ENCODE measurements at regions not wholly inside any gene's neighbourhood (a gene's known extent, or its start where the extent isn't known, plus 50 kb on each side); places are given as distances from the start of the nearest gene placed in this dataset.

DNA sequence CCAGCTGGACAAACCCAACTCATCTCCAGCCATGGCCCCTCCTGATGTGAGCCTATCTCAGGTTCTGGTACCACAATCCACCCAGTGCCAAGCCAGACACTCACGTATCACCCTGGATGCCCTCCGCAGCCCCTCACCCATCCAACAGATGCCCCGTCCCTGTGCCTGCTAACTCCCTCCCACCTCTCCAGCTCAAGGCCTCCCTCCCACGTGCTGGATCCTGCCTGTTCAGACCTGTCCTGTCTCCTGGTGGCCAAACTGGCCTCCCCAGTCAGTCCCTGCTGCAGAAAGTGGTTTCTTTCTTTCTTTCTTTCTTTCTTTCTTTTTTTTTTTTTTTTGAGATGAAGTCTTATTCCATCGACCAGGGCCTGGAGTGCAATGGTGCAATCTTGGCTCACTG, 86.2 kb downstream of the RRM2 start:
- DNase-seq, result no peak
- Histone ChIP-seq H3K36me3 (ENCODE audit: insufficient read depth, low read length) (no peaks in the 10 kb centered on the region), H3K27me3 (ENCODE audit: insufficient read depth, low read length, poor library complexity, severe bottlenecking) (no peaks in the 10 kb centered on the region), H3K4me3 (ENCODE audit: low read length) (no peak overlapping the region), H3K4me1 (ENCODE audit: insufficient read depth, low read length) (no peaks in the 10 kb centered on the region), H3K27ac (ENCODE audit: low read depth, low read length) (no peak overlapping the region), H3K9me3 (ENCODE audit: low read length) (no peaks in the 10 kb centered on the region)
- no peaks in the 10 kb centered on the region for H3K9me3 Mint-ChIP-seq
- H3K27ac Mint-ChIP-seq, result no peak overlapping the region
- ChIA-PET CTCF (no interaction called here), POLR2A (interaction anchor here (0.7 kb wide), 1 partner anchor 13 kb away, joined by 5 read pairs; no protein-coding TSS in a partner anchor)
- H3K4me1 Mint-ChIP-seq, result no peaks in the 10 kb centered on the region
- H3K4me3 Mint-ChIP-seq, result no peak overlapping the region
- no peaks in the 10 kb centered on the region for H3K36me3 Mint-ChIP-seq
- H3K27me3 Mint-ChIP-seq, result no peaks in the 10 kb centered on the region

DNA sequence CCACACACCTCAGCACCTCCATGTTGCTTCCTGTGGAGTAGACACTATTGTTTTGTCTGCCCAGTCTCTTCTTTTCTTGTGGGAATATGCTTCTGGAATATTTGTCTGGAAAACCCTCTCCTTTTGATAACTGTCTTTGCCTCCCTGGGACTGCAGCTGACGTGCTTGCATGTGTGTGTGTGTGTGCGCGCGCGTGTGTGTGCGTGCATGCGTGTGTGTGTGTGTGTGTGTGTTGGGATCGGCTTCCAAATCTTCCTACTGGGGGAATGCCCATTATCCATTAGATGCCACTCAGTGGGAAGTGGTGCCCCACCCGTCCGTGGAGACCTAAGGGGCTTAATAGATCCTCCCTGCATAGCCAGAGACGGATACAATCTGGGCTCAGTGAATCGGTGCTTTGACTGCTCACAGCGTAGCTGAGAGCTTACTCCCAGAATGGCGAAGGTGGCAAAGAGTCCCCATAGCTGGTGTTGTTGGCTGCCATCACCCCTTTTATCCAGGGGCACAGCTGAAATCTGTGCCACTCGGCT, 86.9 kb downstream of the RRM2 start:
- H3K4me3 ChIP-seq (ENCODE audit: low read length), result no peak overlapping the region
- Mint-ChIP-seq H3K9me3 (no peaks in the 10 kb centered on the region), H3K36me3 (no peaks in the 10 kb centered on the region), H3K27me3 (no peaks in the 10 kb centered on the region), H3K4me1 (no peaks in the 10 kb centered on the region), H3K4me3 (peak overlapping the region in 1 of 7 donors; percentile 70), H3K27ac (no peak overlapping the region)
- POLR2A ChIA-PET, result no interaction called here
- no peaks in the 10 kb centered on the region for H3K9me3 ChIP-seq (ENCODE audit: low read length)
- no peaks in the 10 kb centered on the region for H3K36me3 ChIP-seq (ENCODE audit: insufficient read depth, low read length)
- DNase-seq, result no peak
- H3K27me3 ChIP-seq (ENCODE audit: insufficient read depth, low read length, poor library complexity, severe bottlenecking), result no peaks in the 10 kb centered on the region
- no peak overlapping the region for H3K27ac ChIP-seq (ENCODE audit: low read depth, low read length)
- CTCF ChIA-PET, result no interaction called here
- no peaks in the 10 kb centered on the region for H3K4me1 ChIP-seq (ENCODE audit: insufficient read depth, low read length)

DNA sequence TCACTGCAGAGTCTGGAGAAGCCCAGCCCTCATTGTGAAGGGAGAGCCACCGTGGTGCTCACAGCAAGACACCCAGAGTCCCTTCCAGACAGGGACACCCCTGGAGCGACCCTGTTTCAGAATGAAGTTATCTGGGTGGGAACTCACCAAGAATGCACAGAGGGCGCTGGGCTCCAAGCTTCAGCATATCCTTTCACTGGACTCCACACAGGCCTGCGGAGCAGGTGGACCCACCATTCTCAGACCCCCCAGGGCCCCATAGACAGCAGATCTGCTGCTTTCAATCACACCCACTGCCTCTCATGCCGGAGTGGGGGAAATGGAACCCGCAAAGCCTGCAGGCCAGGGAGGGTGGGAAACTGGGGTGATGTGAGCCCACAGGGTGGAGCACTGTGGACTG, 87.8 kb downstream of the RRM2 start:
- Histone ChIP-seq H3K27me3 (ENCODE audit: insufficient read depth, low read length, poor library complexity, severe bottlenecking) (no peaks in the 10 kb centered on the region), H3K9me3 (ENCODE audit: low read length) (no peaks in the 10 kb centered on the region), H3K27ac (ENCODE audit: low read depth, low read length) (no peak overlapping the region), H3K36me3 (ENCODE audit: insufficient read depth, low read length) (no peaks in the 10 kb centered on the region), H3K4me3 (ENCODE audit: low read length) (no peak overlapping the region), H3K4me1 (ENCODE audit: insufficient read depth, low read length) (no peaks in the 10 kb centered on the region)
- CTCF ChIA-PET, result no interaction called here
- no peak overlapping the region for H3K4me3 Mint-ChIP-seq
- H3K27ac Mint-ChIP-seq, result no peak overlapping the region
- POLR2A ChIA-PET, result no interaction called here
- H3K9me3 Mint-ChIP-seq, result no peaks in the 10 kb centered on the region
- no peaks in the 10 kb centered on the region for H3K27me3 Mint-ChIP-seq
- DNase-seq, result no peak
- no peaks in the 10 kb centered on the region for H3K4me1 Mint-ChIP-seq
- H3K36me3 Mint-ChIP-seq, result no peaks in the 10 kb centered on the region

DNA sequence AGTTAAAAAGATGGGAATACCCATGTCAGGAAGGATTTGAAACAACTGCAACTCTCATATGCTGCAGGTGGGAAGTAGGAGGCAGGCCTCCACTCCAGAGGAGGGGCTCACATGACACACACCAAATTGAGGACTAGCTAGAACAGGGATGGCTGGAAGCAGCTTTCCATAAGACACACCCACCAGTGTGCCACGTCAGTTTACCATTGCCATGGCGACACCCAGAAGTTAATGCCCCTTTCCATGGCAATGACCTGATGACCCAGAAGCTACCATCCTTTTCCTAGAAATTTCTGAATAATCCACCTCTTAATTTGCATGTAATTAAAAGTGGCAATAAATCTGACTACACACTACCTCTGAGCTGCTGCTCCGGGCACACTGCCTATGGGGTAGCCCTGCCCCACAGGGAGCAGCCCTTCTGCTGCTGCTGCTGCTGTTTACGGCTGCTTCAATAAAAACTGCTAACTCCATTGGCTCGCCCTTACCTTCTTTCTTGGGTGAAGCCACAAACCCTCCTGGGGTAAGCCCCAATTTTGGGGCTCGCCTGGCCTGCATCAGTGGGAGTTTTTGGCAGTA, 89.4 kb downstream of the RRM2 start:
- no peak overlapping the region for H3K4me3 Mint-ChIP-seq
- H3K9me3 Mint-ChIP-seq, result no peaks in the 10 kb centered on the region
- CTCF ChIA-PET, result no interaction called here
- H3K36me3 ChIP-seq (ENCODE audit: insufficient read depth, low read length), result no peaks in the 10 kb centered on the region
- no peaks in the 10 kb centered on the region for H3K27me3 ChIP-seq (ENCODE audit: insufficient read depth, low read length, poor library complexity, severe bottlenecking)
- no peaks in the 10 kb centered on the region for H3K36me3 Mint-ChIP-seq
- H3K27ac ChIP-seq (ENCODE audit: low read depth, low read length), result no peak overlapping the region
- no peaks in the 10 kb centered on the region for H3K4me1 Mint-ChIP-seq
- DNase-seq, result no peak
- H3K27me3 Mint-ChIP-seq, result no peaks in the 10 kb centered on the region
- H3K4me3 ChIP-seq (ENCODE audit: low read length), result no peak overlapping the region
- no peaks in the 10 kb centered on the region for H3K4me1 ChIP-seq (ENCODE audit: insufficient read depth, low read length)
- POLR2A ChIA-PET, result no interaction called here
- no peaks in the 10 kb centered on the region for H3K9me3 ChIP-seq (ENCODE audit: low read length)
- H3K27ac Mint-ChIP-seq, result no peak overlapping the region

DNA sequence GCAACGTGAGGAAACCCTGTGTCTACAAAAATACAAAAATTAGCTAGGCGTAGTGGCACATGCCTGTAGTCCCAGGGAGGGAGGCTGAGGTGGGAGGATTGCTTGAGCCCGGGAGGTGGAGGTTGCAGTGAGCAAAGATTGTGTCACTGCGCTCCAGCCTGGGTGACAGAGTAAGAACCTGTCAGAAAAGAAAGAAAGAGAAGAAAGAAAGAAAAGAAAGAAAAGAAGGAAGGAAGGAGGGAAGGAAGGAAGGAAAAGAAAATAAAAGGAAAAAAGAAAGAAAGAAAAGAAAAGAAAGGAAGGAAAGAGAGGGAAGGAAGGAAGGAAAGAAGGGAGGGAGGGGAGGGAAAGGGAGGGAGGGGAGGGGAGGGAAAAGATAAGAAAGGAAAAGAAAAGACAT, 89.9 kb upstream of the HPCAL1 start:
- H3K27me3 ChIP-seq (ENCODE audit: insufficient read depth, low read length, poor library complexity, severe bottlenecking), result no peaks in the 10 kb centered on the region
- H3K4me1 ChIP-seq (ENCODE audit: insufficient read depth, low read length), result no peaks in the 10 kb centered on the region
- Mint-ChIP-seq H3K27me3 (no peaks in the 10 kb centered on the region), H3K4me3 (no peak overlapping the region), H3K4me1 (no peaks in the 10 kb centered on the region), H3K27ac (peak overlapping the region in 1 of 8 donors; percentile 17), H3K9me3 (no peaks in the 10 kb centered on the region), H3K36me3 (no peaks in the 10 kb centered on the region)
- no peaks in the 10 kb centered on the region for H3K9me3 ChIP-seq (ENCODE audit: low read length)
- no peak for DNase-seq
- CTCF ChIA-PET, result no interaction called here
- no peak overlapping the region for H3K27ac ChIP-seq (ENCODE audit: low read depth, low read length)
- POLR2A ChIA-PET, result no interaction called here
- no peaks in the 10 kb centered on the region for H3K36me3 ChIP-seq (ENCODE audit: insufficient read depth, low read length)
- H3K4me3 ChIP-seq (ENCODE audit: low read length), result no peak overlapping the region

DNA sequence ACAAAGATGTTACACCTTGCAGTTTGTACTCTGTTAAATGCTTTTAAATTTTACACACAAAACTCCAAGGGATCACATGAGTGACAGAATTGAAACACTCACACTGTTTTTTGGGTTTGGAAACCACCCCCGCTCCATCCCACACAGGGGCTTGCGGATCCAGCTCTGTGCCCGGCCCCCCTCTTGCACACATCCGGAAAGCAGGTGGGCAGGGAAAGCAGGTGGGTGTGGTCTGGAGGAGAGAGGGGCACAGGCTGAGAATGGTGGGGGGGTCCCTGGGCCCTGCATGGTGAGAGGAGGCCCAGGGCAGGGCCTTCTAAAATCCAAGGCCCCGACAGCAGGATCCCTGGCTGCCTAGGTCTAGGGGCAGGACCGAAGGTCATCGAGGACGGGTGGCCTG, 88.5 kb upstream of the HPCAL1 start:
- Histone ChIP-seq H3K36me3 (ENCODE audit: insufficient read depth, low read length) (no peaks in the 10 kb centered on the region), H3K4me3 (ENCODE audit: low read length) (no peak overlapping the region), H3K4me1 (ENCODE audit: insufficient read depth, low read length) (no peaks in the 10 kb centered on the region), H3K27me3 (ENCODE audit: insufficient read depth, low read length, poor library complexity, severe bottlenecking) (no peaks in the 10 kb centered on the region), H3K9me3 (ENCODE audit: low read length) (no peaks in the 10 kb centered on the region), H3K27ac (ENCODE audit: low read depth, low read length) (no peak overlapping the region)
- ChIA-PET CTCF (no interaction called here), POLR2A (no interaction called here)
- Mint-ChIP-seq H3K27ac (peak overlapping the region in 1 of 8 donors; percentile 85), H3K36me3 (no peaks in the 10 kb centered on the region), H3K4me1 (no peaks in the 10 kb centered on the region), H3K9me3 (no peaks in the 10 kb centered on the region), H3K4me3 (no peak overlapping the region), H3K27me3 (no peaks in the 10 kb centered on the region)
- no peak for DNase-seq

DNA sequence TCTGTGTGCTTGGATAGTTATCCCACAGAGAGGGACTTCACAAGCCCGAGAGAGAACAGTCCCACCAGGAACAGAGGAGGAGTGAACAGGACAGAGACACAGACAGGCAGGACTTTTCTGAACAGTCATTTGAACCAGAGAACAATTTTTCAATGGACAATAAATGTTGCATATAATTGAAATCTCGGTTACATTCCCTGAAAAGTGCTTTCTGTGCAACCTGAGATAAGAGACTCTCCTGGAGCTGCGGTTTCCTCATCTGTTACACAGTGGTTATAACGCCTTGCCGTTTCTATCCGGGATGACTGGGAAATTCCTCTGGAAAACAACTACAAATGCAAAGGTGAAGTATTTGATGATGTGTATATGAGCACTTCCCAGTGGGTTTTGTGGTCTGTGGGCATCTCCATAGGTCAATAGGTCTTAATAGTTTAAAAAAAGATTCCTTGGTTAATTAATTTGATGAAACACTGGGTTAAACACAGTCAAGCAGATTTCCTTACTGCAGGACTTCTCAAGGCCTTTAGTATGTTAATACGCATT, 87.2 kb upstream of the HPCAL1 start:
- Histone ChIP-seq H3K4me3 (ENCODE audit: low read length) (no peak overlapping the region), H3K36me3 (ENCODE audit: insufficient read depth, low read length) (no peaks in the 10 kb centered on the region), H3K27ac (ENCODE audit: low read depth, low read length) (no peak overlapping the region), H3K9me3 (ENCODE audit: low read length) (no peaks in the 10 kb centered on the region), H3K27me3 (ENCODE audit: insufficient read depth, low read length, poor library complexity, severe bottlenecking) (no peaks in the 10 kb centered on the region), H3K4me1 (ENCODE audit: insufficient read depth, low read length) (no peaks in the 10 kb centered on the region)
- DNase-seq, result no peak
- Mint-ChIP-seq H3K27ac (no peak overlapping the region), H3K27me3 (peaks cover 0 to 7% of the 10 kb centered on the region in 2 donors), H3K9me3 (no peaks in the 10 kb centered on the region), H3K36me3 (no peaks in the 10 kb centered on the region), H3K4me1 (no peaks in the 10 kb centered on the region), H3K4me3 (no peak overlapping the region)
- POLR2A ChIA-PET, result no interaction called here
- CTCF ChIA-PET, result no interaction called here

DNA sequence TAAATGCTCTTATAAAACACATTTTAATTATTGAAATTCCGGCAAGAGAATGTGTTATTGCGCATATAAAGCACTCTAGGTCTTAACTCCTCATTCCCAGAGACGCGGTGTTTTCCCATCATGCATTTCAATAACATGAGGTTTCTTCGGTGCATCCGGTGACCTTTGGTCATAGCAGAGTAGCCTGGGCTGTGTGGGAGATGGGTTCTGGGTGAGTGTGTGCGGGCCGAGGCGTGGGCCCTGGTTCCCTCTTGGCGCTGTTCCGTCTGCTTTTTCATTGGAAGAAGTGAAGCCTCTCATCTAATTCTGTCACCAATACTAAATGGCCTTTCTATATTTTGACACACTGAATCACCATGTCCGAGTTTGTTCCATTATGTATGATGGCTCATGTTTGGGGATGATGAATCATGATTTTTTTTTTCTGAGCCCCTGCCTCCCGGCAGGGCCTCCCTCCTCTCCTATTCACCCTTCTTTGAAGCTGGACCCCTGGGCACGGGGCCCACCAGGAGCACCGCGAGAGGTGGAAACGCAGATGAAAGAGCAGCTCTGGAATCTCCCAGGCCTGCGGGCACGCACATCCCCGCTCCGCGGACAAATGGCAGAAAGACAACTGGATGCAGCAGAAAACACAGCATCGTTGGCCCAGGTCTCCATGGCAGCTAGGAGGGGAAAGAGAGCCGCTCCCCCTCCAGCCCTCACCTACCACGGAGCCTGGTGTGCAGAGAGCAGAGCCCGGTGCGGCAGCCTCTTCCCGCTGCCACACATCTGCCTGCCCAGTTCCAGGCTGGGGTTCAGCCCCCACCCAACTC, 85.8 kb upstream of the HPCAL1 start:
- H3K4me3 ChIP-seq (ENCODE audit: low read length), result no peak overlapping the region
- H3K27me3 ChIP-seq (ENCODE audit: insufficient read depth, low read length, poor library complexity, severe bottlenecking), result no peaks in the 10 kb centered on the region
- no peaks in the 10 kb centered on the region for H3K9me3 Mint-ChIP-seq
- H3K4me3 Mint-ChIP-seq, result no peak overlapping the region
- no peaks in the 10 kb centered on the region for H3K9me3 ChIP-seq (ENCODE audit: low read length)
- ChIA-PET POLR2A (no interaction called here), CTCF (no interaction called here)
- no peak for DNase-seq
- H3K27me3 Mint-ChIP-seq, result peaks cover 0 to 11% of the 10 kb centered on the region in 2 donors
- H3K4me1 ChIP-seq (ENCODE audit: insufficient read depth, low read length), result no peaks in the 10 kb centered on the region
- H3K36me3 Mint-ChIP-seq, result no peaks in the 10 kb centered on the region
- H3K27ac Mint-ChIP-seq, result no peak overlapping the region
- no peak overlapping the region for H3K27ac ChIP-seq (ENCODE audit: low read depth, low read length)
- no peaks in the 10 kb centered on the region for H3K4me1 Mint-ChIP-seq
- H3K36me3 ChIP-seq (ENCODE audit: insufficient read depth, low read length), result no peaks in the 10 kb centered on the region

Measured in CD8-positive, alpha-beta memory T cell (primary cell).